Astrocyte (in vitro differentiated cells and primary cell): ENCODE measurements at regions not wholly inside any gene's neighbourhood (a gene's known extent, or its start where the extent isn't known, plus 50 kb on each side); places are given as distances from the start of the nearest gene placed in this dataset.

Experiments used
- EZH2 ChIP-seq: IDR thresholded peaks from 2 replicates; pipeline ENCODE4 v1.6.1; 2012; ENCODE audit warnings: mild to moderate bottlenecking, low read length, inconsistent platforms; ENCODE audit not compliant: insufficient read depth
- TF ChIP-seq, protein P1 (sequence below): IDR thresholded peaks from 2 replicates; pipeline ENCODE4 v1.5.1; 2011; ENCODE audit warnings: low read depth, mild to moderate bottlenecking, inconsistent platforms, low read length, moderate library complexity; ENCODE audit not compliant: insufficient read depth

DNA sequence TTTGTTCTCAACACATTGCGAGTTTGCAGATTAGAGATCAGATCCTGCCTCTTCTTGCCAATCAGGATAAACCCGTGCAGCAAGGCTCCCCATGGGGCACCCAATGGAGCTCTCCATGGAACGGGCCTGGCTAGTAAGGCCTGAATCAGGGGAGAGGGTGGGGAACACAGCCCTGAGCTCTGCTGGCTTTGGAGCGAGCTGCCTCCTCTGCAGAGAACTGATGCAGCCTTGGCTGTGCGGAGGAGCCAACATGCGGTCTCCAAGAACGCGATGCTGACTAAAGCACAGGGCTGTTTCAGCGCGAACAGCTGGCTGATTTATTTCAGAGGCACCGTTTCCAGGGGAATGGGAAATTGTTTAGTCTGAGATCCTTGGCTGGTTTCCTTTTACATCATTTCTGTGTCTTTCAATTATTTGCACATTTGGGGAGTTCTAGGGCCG, 139.7 kb downstream of the TSEN15 start:
- TF ChIP-seq, protein P1, sequence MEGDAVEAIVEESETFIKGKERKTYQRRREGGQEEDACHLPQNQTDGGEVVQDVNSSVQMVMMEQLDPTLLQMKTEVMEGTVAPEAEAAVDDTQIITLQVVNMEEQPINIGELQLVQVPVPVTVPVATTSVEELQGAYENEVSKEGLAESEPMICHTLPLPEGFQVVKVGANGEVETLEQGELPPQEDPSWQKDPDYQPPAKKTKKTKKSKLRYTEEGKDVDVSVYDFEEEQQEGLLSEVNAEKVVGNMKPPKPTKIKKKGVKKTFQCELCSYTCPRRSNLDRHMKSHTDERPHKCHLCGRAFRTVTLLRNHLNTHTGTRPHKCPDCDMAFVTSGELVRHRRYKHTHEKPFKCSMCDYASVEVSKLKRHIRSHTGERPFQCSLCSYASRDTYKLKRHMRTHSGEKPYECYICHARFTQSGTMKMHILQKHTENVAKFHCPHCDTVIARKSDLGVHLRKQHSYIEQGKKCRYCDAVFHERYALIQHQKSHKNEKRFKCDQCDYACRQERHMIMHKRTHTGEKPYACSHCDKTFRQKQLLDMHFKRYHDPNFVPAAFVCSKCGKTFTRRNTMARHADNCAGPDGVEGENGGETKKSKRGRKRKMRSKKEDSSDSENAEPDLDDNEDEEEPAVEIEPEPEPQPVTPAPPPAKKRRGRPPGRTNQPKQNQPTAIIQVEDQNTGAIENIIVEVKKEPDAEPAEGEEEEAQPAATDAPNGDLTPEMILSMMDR, result no peak
- no peak for TF ChIP-seq EZH2
